GM19438 (cell line): ENCODE measurements at regions not wholly inside any gene's neighbourhood (a gene's known extent, or its start where the extent isn't known, plus 50 kb on each side); places are given as distances from the start of the nearest gene placed in this dataset.
A peak's percentile ranks its signal among the peaks of the same experiment; 100 is the strongest.

ENCODE experiments used
- ATAC-seq: cut with Tn5 transposase; IDR thresholded peaks from one replicate; pipeline ENCODE4 v1.9.1; 2021; ENCODE audit warnings: low read depth; ENCODE audit not compliant: unreplicated experiment

DNA sequence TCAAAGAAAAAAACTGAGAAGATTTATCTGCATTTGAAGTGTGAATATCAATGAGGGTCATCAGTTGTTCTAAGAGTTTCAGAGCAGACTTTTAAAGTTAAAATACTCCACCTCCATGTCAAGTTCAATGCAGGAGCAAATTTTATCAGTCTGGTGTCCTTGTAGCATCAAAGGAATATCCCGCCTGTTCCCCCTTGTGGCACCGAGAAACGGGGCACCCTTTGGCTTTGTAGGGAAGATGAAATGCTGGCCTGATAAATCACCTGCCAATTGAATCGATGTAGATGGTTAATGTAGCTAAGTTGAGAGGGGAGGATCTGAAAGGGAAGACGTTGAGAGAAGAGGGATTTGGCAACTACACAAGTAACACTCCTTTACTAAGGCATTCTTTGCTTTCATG, 714.5 kb downstream of the EFNA5 start:
- ATAC-seq: no peak

- ATAC-seq: no peak
These were observed 729.8 kb downstream of the EFNA5 start for GRCh38 chr5:106940986-106941385.

- no peak for ATAC-seq
These were observed 730.4 kb downstream of the EFNA5 start for GRCh38 chr5:106940301-106940846.

DNA sequence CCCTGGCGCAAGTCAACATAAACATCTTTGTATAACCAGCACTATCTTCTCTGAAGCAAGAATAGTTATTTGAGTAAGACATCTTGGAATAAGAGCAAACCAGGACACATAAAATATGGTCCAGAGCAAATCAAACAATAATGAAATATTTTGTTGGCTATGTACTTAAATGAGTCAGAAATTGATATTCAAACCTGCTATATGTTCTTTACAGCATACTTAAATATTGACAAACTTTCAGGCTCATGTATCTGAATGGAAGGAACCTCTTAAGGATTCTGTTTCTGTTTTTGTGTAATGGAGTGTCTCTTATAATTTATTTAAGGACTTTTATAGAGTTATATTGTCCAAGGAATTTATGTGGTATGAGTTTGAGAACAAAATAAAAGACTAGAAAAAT, 747.3 kb downstream of the EFNA5 start:
- no peak for ATAC-seq

DNA sequence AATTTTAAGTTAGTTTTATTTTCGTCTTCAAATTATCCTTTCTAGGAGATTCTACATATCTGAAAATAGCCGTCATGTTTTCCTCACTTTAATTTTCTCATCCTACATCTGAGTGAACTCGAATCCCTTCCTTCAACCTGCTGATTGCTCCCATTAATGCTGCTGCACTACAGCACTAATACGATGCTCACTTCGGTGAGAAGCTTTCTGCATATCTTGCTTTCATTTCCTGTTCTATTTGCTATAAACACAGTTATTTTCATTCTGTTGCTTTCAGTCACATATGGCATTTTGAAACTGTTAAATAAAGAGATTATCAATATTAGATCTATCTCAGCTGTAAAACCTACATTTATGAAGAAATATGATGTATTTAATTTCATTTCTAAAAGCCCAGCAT, 749.2 kb downstream of the EFNA5 start:
- no peak for ATAC-seq

- ATAC-seq: no peak
These were observed 760.3 kb downstream of the EFNA5 start for GRCh38 chr5:106910486-106910885.

GRCh38 chr5:106909716-106910115, 761.0 kb downstream of the EFNA5 start:
- no peak for ATAC-seq

DNA sequence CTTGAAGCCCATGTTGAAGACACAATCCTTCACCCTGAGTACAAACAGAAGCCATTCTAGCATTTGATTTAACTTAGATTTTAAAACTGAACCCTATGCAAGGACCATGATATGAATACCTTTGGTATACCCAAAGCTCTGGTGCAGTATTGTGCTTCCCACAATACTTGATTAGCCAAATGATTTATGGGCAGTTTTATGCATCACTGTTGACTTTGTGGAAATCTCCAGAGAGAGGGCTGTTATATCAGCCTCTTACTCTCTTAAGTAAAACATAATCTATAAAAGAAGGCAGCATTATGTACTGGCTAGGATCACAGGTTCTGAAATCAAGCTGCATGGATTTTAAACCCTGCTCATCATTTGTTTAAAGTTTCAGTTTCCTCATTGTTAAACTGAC, 762.8 kb downstream of the EFNA5 start:
- ATAC-seq: no peak

- no peak for ATAC-seq
These were observed 764.5 kb downstream of the EFNA5 start for GRCh38 chr5:106906199-106906598.

DNA sequence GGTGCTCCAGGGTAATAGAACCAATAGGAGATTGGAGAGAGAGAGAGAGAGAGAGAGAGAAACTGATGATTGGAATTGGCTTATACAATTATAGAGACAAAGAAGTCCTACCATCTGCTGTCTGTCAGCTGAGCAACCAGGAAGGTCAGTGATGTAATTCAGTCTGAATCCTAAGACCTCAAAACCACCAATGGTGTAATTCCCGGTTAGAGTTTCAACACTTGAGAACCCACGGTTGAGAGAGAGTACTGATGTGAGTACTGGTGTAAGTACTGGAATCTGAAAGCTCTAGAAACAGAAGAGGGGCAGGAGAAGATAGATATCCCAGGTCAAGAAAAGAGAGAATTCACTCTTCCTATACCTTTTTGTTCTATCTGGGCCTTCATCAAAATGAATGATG, 775.8 kb downstream of the EFNA5 start:
- no peak for ATAC-seq

GRCh38 chr5:106882035-106882434, 788.7 kb downstream of the EFNA5 start:
- no peak for ATAC-seq

DNA sequence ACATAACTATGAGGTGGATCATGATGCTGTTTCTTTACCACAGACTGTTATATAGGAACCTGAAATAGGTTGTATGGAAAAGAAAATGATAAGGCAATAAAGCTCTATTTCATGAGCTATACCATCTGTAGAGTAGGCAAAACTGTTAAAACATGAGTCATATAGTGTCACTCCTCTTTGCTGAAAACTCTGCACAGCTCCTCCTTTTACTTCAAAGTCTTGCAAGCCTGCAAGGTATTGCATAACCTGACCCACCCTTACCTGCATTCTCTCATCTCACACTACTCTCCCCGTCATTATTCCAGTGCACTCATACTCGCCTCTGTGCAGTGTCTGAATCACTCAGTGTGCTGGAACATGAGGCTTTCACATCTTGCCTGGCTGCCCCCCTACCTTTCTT, 790.1 kb downstream of the EFNA5 start:
- ATAC-seq: no peak

GRCh38 chr5:106877881-106878280, 792.9 kb downstream of the EFNA5 start:
- no peak for ATAC-seq

- no peak for ATAC-seq
These were observed 794.0 kb downstream of the EFNA5 start for GRCh38 chr5:106876665-106877194.

DNA sequence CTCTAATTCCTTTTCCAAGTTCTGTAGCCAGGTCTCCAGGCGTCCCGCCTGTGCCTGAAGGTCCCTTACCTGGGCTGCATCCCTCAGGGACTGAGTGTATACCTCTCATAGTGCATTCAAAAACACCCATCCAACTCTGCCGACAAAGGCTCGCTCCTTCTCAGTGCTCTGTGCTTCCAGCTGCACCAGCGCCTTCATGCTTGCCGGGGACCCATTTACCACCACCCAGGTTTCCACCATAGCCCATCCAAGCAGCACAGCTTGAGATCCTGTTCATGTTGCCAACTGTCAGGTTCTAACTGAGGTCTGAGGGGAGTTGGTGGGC, 794.5 kb downstream of the EFNA5 start:
- no peak for ATAC-seq

DNA sequence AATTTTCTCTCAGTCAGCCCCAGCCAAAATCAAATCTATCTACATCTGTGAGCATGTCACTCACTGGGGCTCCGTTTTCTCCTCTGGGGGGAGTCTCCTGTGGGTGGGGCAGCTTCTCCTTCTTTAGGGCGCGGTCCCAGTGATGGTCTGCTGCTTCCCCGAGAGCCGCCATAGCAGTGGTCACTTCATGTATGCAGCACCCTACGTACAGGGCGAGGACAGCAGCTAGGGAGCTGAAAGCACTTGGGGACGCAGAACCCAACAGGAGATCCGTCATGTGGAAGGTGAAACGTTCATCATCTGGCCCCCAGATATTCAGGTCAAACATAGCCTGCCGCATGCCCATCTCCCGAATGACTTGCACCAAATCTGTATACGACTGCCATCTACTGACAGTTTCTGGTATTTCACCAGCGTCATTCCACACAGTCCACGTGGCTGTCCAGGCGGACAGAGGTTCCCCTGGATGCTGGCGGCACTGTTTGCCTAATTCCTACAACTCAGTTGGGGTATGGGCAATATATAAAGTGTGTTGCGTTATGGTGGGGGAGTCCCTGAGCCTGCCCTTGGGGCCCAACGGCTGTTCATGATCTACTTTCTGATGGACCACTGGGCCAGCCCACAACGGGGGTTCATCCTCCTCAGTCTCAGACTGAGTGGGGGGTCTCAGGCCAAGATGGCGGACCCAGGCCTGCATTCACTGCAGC, 795.0 kb downstream of the EFNA5 start:
- ATAC-seq: peak; percentile 78

DNA sequence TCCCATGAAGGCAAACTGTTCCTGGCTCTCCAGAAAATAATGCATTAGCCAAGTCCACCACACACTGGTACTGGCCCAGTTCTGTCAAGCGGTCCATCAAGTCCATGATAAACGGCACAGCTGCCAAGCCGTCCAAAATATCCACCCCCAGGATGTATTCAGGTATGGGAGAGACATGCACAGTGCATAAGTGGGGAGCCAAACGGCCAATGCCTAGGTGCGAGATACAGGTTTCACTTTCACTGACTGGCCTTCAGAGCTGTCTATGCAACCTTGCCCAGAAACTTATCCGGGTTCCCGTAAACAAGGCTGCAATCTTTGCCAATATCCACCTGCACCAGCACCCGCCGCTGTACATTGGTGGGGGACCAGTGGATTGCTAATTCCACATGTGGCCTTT, 795.8 kb downstream of the EFNA5 start:
- no peak for ATAC-seq

- no peak for ATAC-seq
These were observed 796.2 kb downstream of the EFNA5 start for GRCh38 chr5:106874531-106874930.

GRCh38 chr5:106873568-106873967, 797.2 kb downstream of the EFNA5 start:
- ATAC-seq: no peak

DNA sequence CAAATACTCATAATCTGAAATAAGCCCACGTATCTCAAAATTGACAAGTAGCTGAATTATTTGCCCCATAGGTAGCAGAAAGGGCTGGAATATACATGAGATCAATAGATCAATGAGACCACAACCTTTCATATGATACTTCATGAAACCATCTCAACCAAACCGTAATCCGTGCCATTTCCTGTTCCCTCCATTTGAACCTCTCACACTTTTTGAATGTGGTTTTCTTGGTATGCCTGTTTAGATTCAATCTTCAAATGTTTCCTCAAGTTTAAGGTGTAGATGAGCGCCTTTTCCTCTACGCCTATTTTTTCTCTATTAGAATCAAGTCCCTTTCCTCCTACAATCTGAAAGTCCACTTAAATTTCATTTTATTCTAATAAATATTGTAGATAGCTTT, 805.5 kb downstream of the EFNA5 start:
- no peak for ATAC-seq

- ATAC-seq: no peak
These were observed 808.1 kb downstream of the EFNA5 start for GRCh38 chr5:106862450-106863193.
